SK-N-SH (cell line): ENCODE measurements at regions not wholly inside any gene's neighbourhood (a gene's known extent, or its start where the extent isn't known, plus 50 kb on each side); places are given as distances from the start of the nearest gene placed in this dataset.

Experiments
- EP300 ChIP-seq, 2 experiments: IDR thresholded peaks; 2 replicates each; pipeline versions ENCODE4 v1.4.0 to v1.6.1; 2012; ENCODE audit warnings: borderline replicate concordance in 1 of 2, low read depth in 1 of 2, low read length in 1 of 2
- FOSL2 ChIP-seq: IDR thresholded peaks from 2 replicates; pipeline ENCODE4 v1.4.0; 2012; ENCODE audit warnings: low read depth, mild to moderate bottlenecking, moderate library complexity, borderline replicate concordance
- GABPA ChIP-seq: IDR thresholded peaks from 2 replicates; pipeline ENCODE4 v1.4.0; 2012; ENCODE audit warnings: low read depth, mild to moderate bottlenecking
- NFIC ChIP-seq: IDR thresholded peaks from 2 replicates; pipeline ENCODE4 v1.4.0; 2012; ENCODE audit warnings: borderline replicate concordance
- POLR2AphosphoS5 ChIP-seq: IDR thresholded peaks from 2 replicates; pipeline ENCODE4 v1.6.1; 2012; ENCODE audit warnings: low read depth, low read length
- RAD21 ChIP-seq: IDR thresholded peaks from 2 replicates; pipeline ENCODE4 v1.6.1; 2012; ENCODE audit warnings: mild to moderate bottlenecking, low read length
- SMC3 ChIP-seq: IDR thresholded peaks from 2 replicates; pipeline ENCODE4 v1.6.1; 2012; ENCODE audit warnings: low read depth, low read length, improper control_type of control experiment
- TF ChIP-seq, protein P1 (sequence below): fragments of 200-600 bp; sonication (generic); IDR thresholded peaks from 2 replicates; pipeline ENCODE4 v1.6.1; 2017; ENCODE audit warnings: antibody characterized with exemption, mild to moderate bottlenecking, moderate library complexity
- TF ChIP-seq, protein P2 (sequence below): fragments of 150-350 bp; IDR thresholded peaks from 2 replicates; pipeline ENCODE4 v1.6.1; 2017; ENCODE audit warnings: antibody characterized with exemption, low read length, low read depth, borderline replicate concordance

DNA sequence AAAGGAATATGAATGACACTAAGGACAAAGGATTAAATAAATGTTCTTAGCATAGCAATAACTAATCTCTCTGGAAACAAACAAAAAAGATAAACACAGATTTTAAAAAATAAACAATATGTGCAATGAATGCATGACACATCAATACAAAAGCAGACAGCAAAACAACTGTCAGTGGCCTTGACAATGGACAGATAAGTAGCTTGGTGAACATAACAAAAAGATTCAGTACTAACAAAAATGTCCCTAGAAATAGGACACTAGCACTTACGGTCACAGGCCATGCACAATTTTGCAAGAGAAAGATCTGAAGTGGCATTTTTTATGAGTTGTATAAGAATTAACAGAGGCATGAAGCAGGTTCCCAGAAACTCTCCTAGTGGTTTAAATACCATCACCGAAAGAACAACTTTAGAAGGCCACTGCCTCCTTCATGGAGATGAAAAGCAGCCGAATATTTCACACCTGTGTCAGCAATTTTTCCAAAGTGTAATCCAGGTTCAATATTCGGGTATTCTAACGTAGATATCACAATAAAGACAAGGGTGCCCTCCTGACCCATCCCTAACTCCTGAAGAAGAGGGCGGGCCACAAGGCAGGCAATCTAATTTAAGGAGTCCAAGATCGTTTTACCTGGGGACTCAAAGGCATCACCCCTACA, 231.3 kb upstream of the MKLN1 start:
- TF ChIP-seq, protein P1, sequence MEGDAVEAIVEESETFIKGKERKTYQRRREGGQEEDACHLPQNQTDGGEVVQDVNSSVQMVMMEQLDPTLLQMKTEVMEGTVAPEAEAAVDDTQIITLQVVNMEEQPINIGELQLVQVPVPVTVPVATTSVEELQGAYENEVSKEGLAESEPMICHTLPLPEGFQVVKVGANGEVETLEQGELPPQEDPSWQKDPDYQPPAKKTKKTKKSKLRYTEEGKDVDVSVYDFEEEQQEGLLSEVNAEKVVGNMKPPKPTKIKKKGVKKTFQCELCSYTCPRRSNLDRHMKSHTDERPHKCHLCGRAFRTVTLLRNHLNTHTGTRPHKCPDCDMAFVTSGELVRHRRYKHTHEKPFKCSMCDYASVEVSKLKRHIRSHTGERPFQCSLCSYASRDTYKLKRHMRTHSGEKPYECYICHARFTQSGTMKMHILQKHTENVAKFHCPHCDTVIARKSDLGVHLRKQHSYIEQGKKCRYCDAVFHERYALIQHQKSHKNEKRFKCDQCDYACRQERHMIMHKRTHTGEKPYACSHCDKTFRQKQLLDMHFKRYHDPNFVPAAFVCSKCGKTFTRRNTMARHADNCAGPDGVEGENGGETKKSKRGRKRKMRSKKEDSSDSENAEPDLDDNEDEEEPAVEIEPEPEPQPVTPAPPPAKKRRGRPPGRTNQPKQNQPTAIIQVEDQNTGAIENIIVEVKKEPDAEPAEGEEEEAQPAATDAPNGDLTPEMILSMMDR: no peak
- TF ChIP-seq EP300 (IDR thresholded peaks at IDR 0.05; ENCODE audit: borderline replicate concordance in 1 of 2, low read depth in 1 of 2, low read length in 1 of 2): no peak
- TF ChIP-seq, protein P2, sequence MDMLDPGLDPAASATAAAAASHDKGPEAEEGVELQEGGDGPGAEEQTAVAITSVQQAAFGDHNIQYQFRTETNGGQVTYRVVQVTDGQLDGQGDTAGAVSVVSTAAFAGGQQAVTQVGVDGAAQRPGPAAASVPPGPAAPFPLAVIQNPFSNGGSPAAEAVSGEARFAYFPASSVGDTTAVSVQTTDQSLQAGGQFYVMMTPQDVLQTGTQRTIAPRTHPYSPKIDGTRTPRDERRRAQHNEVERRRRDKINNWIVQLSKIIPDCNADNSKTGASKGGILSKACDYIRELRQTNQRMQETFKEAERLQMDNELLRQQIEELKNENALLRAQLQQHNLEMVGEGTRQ: no peak
- no peak for TF ChIP-seq SMC3
- TF ChIP-seq NFIC: no peak
- TF ChIP-seq POLR2AphosphoS5: no peak
- TF ChIP-seq RAD21: no peak
- TF ChIP-seq GABPA: no peak
- no peak for TF ChIP-seq FOSL2
